Small intestine (tissue), 7 donors: ENCODE measurements at regions not wholly inside any gene's neighbourhood (a gene's known extent, or its start where the extent isn't known, plus 50 kb on each side); places are given as distances from the start of the nearest gene placed in this dataset.

Experiments used
- DNase-seq, 2 donors: peaks; one replicate each; pipeline versions ENCODE4 v3.0.0 to v3.0.0-alpha.2; 2013
- FAIRE-seq: peaks from 2 replicates; lab custom pipeline; 2012; peaks lifted over from hg19 to GRCh38; lab: Jason Lieb, UNC
- H3K27ac ChIP-seq, 3 donors: one replicate each; pipeline ENCODE4 v1.5.1; 2013; ENCODE audit warnings: low read length in 2 of 3, mild to moderate bottlenecking in 2 of 3, control low read depth in 1 of 3, inconsistent platforms in 1 of 3, low read depth in 1 of 3, moderate library complexity in 1 of 3
- H3K27me3 ChIP-seq, 3 donors: one replicate each; pipeline ENCODE4 v1.6.1; 2013; ENCODE audit warnings: low read length in 3 of 3, inconsistent platforms in 1 of 3; ENCODE audit not compliant: control insufficient read depth in 3 of 3, insufficient read depth in 3 of 3
- H3K36me3 ChIP-seq, 3 donors: one replicate each; pipeline ENCODE4 v1.6.1; 2013; ENCODE audit warnings: low read length in 3 of 3, inconsistent platforms in 1 of 3, low read depth in 1 of 3, mild to moderate bottlenecking in 1 of 3, moderate library complexity in 1 of 3; ENCODE audit not compliant: control insufficient read depth in 3 of 3, insufficient read depth in 2 of 3
- H3K4me1 ChIP-seq, 3 donors: one replicate each; pipeline ENCODE4 v1.6.1; 2013; ENCODE audit warnings: low read length in 2 of 3, inconsistent platforms in 1 of 3, low read depth in 1 of 3, mild to moderate bottlenecking in 1 of 3, moderate library complexity in 1 of 3; ENCODE audit not compliant: control insufficient read depth in 3 of 3, insufficient read depth in 2 of 3
- H3K4me3 ChIP-seq, 3 donors: one replicate each; pipeline ENCODE4 v1.5.1; 2013; ENCODE audit warnings: low read length in 3 of 3, control low read depth in 1 of 3, inconsistent platforms in 1 of 3, low read depth in 1 of 3, mild to moderate bottlenecking in 1 of 3, moderate library complexity in 1 of 3
- H3K9me3 ChIP-seq, 2 donors: one replicate each; pipeline ENCODE4 v1.6.1; 2013; ENCODE audit warnings: low read depth in 1 of 2, low read length in 1 of 2; ENCODE audit not compliant: control insufficient read depth in 2 of 2, insufficient read depth in 1 of 2
- WGBS, 3 donors: extraction: QIAGEN DNeasy Blood & Tissue Kit; methylation state at CpG; one replicate each; pipeline ENCODE4 v1.1.7; 2013; 5-methylcytosine and 5-hydroxymethylcytosine counted together
- donor health status: healthy with polysubstance abuse.
- donor health status: control.
- donor health status: control.
- donor health status: Bipolar disorder and iron deficiency.
- donor health status: healthy.

GRCh38 chr5:38046103-38046502 is 206.3 kb upstream of the GDNF start:
- Histone ChIP-seq H3K36me3 (no peaks in the 10 kb centered on the region), H3K4me3 (no peak overlapping the region), H3K27me3 (no peaks in the 10 kb centered on the region), H3K4me1 (no peaks in the 10 kb centered on the region), H3K9me3 (no peaks in the 10 kb centered on the region), H3K27ac (no peak overlapping the region)
- DNase-seq (no peak), FAIRE-seq (no peak)
- WGBS, 3 donors, result 82 to 92% (median 89%) methylated on average over 7 of the region's 7 CpGs

GRCh38 chr5:38045446-38045845 is 205.6 kb upstream of the GDNF start:
- Histone ChIP-seq H3K9me3 (no peaks in the 10 kb centered on the region), H3K4me3 (no peak overlapping the region), H3K27me3 (no peaks in the 10 kb centered on the region), H3K27ac (no peak overlapping the region), H3K36me3 (no peaks in the 10 kb centered on the region), H3K4me1 (no peaks in the 10 kb centered on the region)
- 79 to 94% (median 86%) methylated on average over 1 of the region's 1 CpG for WGBS, 3 donors
- FAIRE-seq (no peak), DNase-seq (no peak)

GRCh38 chr5:38039826-38040225 is 200.0 kb upstream of the GDNF start:
- Histone ChIP-seq H3K27me3 (no peaks in the 10 kb centered on the region), H3K9me3 (no peaks in the 10 kb centered on the region), H3K27ac (no peak overlapping the region), H3K36me3 (no peaks in the 10 kb centered on the region), H3K4me1 (no peaks in the 10 kb centered on the region), H3K4me3 (no peak overlapping the region)
- WGBS, 3 donors, result 39 to 73% (median 39%) methylated on average over 3 of the region's 3 CpGs
- DNase-seq (no peak), FAIRE-seq (no peak)

- DNase-seq (no peak), FAIRE-seq (no peak)
- Histone ChIP-seq H3K36me3 (no peaks in the 10 kb centered on the region), H3K4me1 (no peaks in the 10 kb centered on the region), H3K27me3 (no peaks in the 10 kb centered on the region), H3K9me3 (no peaks in the 10 kb centered on the region), H3K27ac (no peak overlapping the region), H3K4me3 (no peak overlapping the region)
- 72 to 79% (median 75%) methylated on average over 2 of the region's 2 CpGs for WGBS, 3 donors
These were observed 199.2 kb upstream of the GDNF start for GRCh38 chr5:38039091-38039490.

GRCh38 chr5:38036765-38037164 is 196.9 kb upstream of the GDNF start:
- no peaks in the 10 kb centered on the region for H3K36me3 ChIP-seq
- no peak overlapping the region for H3K4me3 ChIP-seq
- WGBS, 3 donors, result 58 to 67% (median 63%) methylated on average over 4 of the region's 4 CpGs
- no peak overlapping the region for H3K27ac ChIP-seq
- H3K27me3 ChIP-seq, result no peaks in the 10 kb centered on the region
- FAIRE-seq (no peak), DNase-seq (no peak)
- no peaks in the 10 kb centered on the region for H3K9me3 ChIP-seq
- H3K4me1 ChIP-seq, result no peaks in the 10 kb centered on the region

- FAIRE-seq, result no peak
These were observed 192.3 kb upstream of the GDNF start for GRCh38 chr5:38032149-38032548.

GRCh38 chr5:38031304-38031703 is 191.5 kb upstream of the GDNF start:
- FAIRE-seq (no peak), DNase-seq (no peak)
- WGBS, 3 donors, result 68 to 88% (median 80%) methylated on average over 1 of the region's 1 CpG
- no peaks in the 10 kb centered on the region for H3K36me3 ChIP-seq
- H3K4me1 ChIP-seq, result no peaks in the 10 kb centered on the region
- no peaks in the 10 kb centered on the region for H3K27me3 ChIP-seq
- no peaks in the 10 kb centered on the region for H3K9me3 ChIP-seq
- no peak overlapping the region for H3K27ac ChIP-seq
- H3K4me3 ChIP-seq, result no peak overlapping the region

More at GRCh38 chr5:38032149-38032548, 192.3 kb upstream of the GDNF start:
- no peaks in the 10 kb centered on the region for H3K27me3 ChIP-seq
- no peaks in the 10 kb centered on the region for H3K9me3 ChIP-seq
- WGBS, 3 donors, result 35 to 61% (median 41%) methylated on average over 1 of the region's 1 CpG
- no peak overlapping the region for H3K4me3 ChIP-seq
- no peaks in the 10 kb centered on the region for H3K4me1 ChIP-seq
- H3K36me3 ChIP-seq, result no peaks in the 10 kb centered on the region
- DNase-seq, result no peak
- H3K27ac ChIP-seq, result no peak overlapping the region

GRCh38 chr5:38029397-38030065 is 189.7 kb upstream of the GDNF start:
- no peaks in the 10 kb centered on the region for H3K36me3 ChIP-seq
- no peaks in the 10 kb centered on the region for H3K9me3 ChIP-seq
- no peak overlapping the region for H3K27ac ChIP-seq
- no peak overlapping the region for H3K4me3 ChIP-seq
- no peaks in the 10 kb centered on the region for H3K27me3 ChIP-seq
- H3K4me1 ChIP-seq, result no peaks in the 10 kb centered on the region
- 92 to 94% (median 92%) methylated on average over 6 of the region's 6 CpGs for WGBS, 3 donors
- no peak for DNase-seq
- no peak for FAIRE-seq

GRCh38 chr5:38023799-38024198 is 184.0 kb upstream of the GDNF start:
- Histone ChIP-seq H3K27me3 (no peaks in the 10 kb centered on the region), H3K36me3 (no peaks in the 10 kb centered on the region), H3K4me3 (no peak overlapping the region), H3K4me1 (no peaks in the 10 kb centered on the region), H3K27ac (no peak overlapping the region), H3K9me3 (no peaks in the 10 kb centered on the region)
- no peak for DNase-seq
- WGBS, 3 donors, result 56 to 67% (median 64%) methylated on average over 4 of the region's 4 CpGs
- no peak for FAIRE-seq
